Vagina (tissue), 2 donors: ENCODE measurements at regions not wholly inside any gene's neighbourhood (a gene's known extent, or its start where the extent isn't known, plus 50 kb on each side); places are given as distances from the start of the nearest gene placed in this dataset.

Source experiments
- DNase-seq, 2 donors: peaks; one replicate each; pipeline ENCODE4 v3.0.0-alpha.2; 2017; ENCODE audit errors: extremely low spot score in 2 of 2
- H3K27ac ChIP-seq: fragments of 200-600 bp; sonication (generic); one replicate; pipeline ENCODE4 v1.5.1; 2019
- H3K27me3 ChIP-seq: fragments of 200-600 bp; sonication (generic); one replicate; pipeline ENCODE4 v1.5.1; 2019
- H3K36me3 ChIP-seq, 2 donors: fragments of 200-600 bp; sonication (generic); one replicate each; pipeline ENCODE4 v1.5.1; 2017 to 2019
- H3K4me1 ChIP-seq: fragments of 200-600 bp; sonication (generic); one replicate; pipeline ENCODE4 v1.5.1; 2019
- H3K4me3 ChIP-seq, 2 donors: fragments of 200-600 bp; sonication (generic); 1 replicate in 1 of 2; 2 replicates in 1 of 2; pipeline ENCODE4 v1.5.1; 2016 to 2019
- H3K9me3 ChIP-seq: fragments of 200-600 bp; sonication (generic); one replicate; pipeline ENCODE4 v1.5.1; 2019
- CTCF ChIP-seq, 3 experiments: fragments of 450-650 bp in 2 of 3; fragments of 200-600 bp in 1 of 3; sonication (generic) in 1 of 3; IDR thresholded peaks; one replicate each; pipeline ENCODE4 v1.5.1; 2017 to 2019; ENCODE audit warnings: antibody characterized with exemption in 3 of 3, mild to moderate bottlenecking in 2 of 3, moderate library complexity in 2 of 3
- POLR2A ChIP-seq, 2 donors: fragments of 450-650 bp; IDR thresholded peaks; one replicate each; pipeline ENCODE4 v1.6.1; 2017; ENCODE audit warnings: antibody characterized with exemption in 2 of 2, mild to moderate bottlenecking in 2 of 2, moderate library complexity in 2 of 2
- POLR2AphosphoS5 ChIP-seq, 2 donors: sonication (generic); formaldehyde crosslinking; IDR thresholded peaks; one replicate each; pipeline ENCODE4 v1.9.0; 2017; ENCODE audit warnings: antibody characterized with exemption in 2 of 2, mild to moderate bottlenecking in 2 of 2, low read depth in 1 of 2; ENCODE audit not compliant: insufficient read depth in 1 of 2
- intact Hi-C: fragments of 100-400 bp; cut with DNase I; formaldehyde crosslinking; loops from one replicate; pipeline ENCODE4 v1.15.1; 2023

GRCh38 chr1:166699613-166700012 is 139.7 kb upstream of the POGK start:
- no peak overlapping the region for H3K27ac ChIP-seq
- H3K4me3 ChIP-seq = no peak overlapping the region
- H3K27me3 ChIP-seq = no peaks in the 10 kb centered on the region
- intact Hi-C loops = no loop called here
- no peak for TF ChIP-seq POLR2AphosphoS5 (IDR thresholded peaks at IDR 0.05; ENCODE audit: insufficient read depth in 1 of 2, low read depth in 1 of 2)
- no peak for TF ChIP-seq CTCF (IDR thresholded peaks at IDR 0.05)
- no peak for TF ChIP-seq POLR2A (IDR thresholded peaks at IDR 0.05)
- no peaks in the 10 kb centered on the region for H3K9me3 ChIP-seq
- no peak for DNase-seq
- H3K4me1 ChIP-seq = no peaks in the 10 kb centered on the region
- no peaks in the 10 kb centered on the region for H3K36me3 ChIP-seq

GRCh38 chr1:166700696-166701095 is 138.6 kb upstream of the POGK start:
- intact Hi-C loops = no loop called here

GRCh38 chr1:166701603-166702100 is 137.6 kb upstream of the POGK start:
- Histone ChIP-seq H3K36me3 (no peaks in the 10 kb centered on the region), H3K27me3 (no peaks in the 10 kb centered on the region), H3K27ac (no peak overlapping the region), H3K4me3 (no peak overlapping the region), H3K9me3 (no peaks in the 10 kb centered on the region), H3K4me1 (no peaks in the 10 kb centered on the region)
- intact Hi-C loops = no loop called here
- no peak for DNase-seq
- no peak for TF ChIP-seq POLR2A (IDR thresholded peaks at IDR 0.05)
- no peak for TF ChIP-seq CTCF (IDR thresholded peaks at IDR 0.05)
- TF ChIP-seq POLR2AphosphoS5 (IDR thresholded peaks at IDR 0.05; ENCODE audit: insufficient read depth in 1 of 2, low read depth in 1 of 2) = no peak

More at GRCh38 chr1:166700696-166701095, 138.6 kb upstream of the POGK start:
- TF ChIP-seq POLR2AphosphoS5 (IDR thresholded peaks at IDR 0.05; ENCODE audit: insufficient read depth in 1 of 2, low read depth in 1 of 2) = no peak
- no peak for TF ChIP-seq POLR2A (IDR thresholded peaks at IDR 0.05)
- no peak for TF ChIP-seq CTCF (IDR thresholded peaks at IDR 0.05)
- Histone ChIP-seq H3K36me3 (no peaks in the 10 kb centered on the region), H3K4me1 (no peaks in the 10 kb centered on the region), H3K27ac (no peak overlapping the region), H3K4me3 (no peak overlapping the region), H3K9me3 (no peaks in the 10 kb centered on the region), H3K27me3 (no peaks in the 10 kb centered on the region)
- no peak for DNase-seq

GRCh38 chr1:166703141-166703540 is 136.1 kb upstream of the POGK start:
- TF ChIP-seq POLR2A (IDR thresholded peaks at IDR 0.05) (no peak), CTCF (IDR thresholded peaks at IDR 0.05) (no peak), POLR2AphosphoS5 (IDR thresholded peaks at IDR 0.05; ENCODE audit: insufficient read depth in 1 of 2, low read depth in 1 of 2) (no peak)
- H3K27ac ChIP-seq = no peak overlapping the region
- intact Hi-C loops = no loop called here

GRCh38 chr1:166703726-166704462 is 135.4 kb upstream of the POGK start:
- no peak for DNase-seq
- TF ChIP-seq POLR2AphosphoS5 (IDR thresholded peaks at IDR 0.05; ENCODE audit: insufficient read depth in 1 of 2, low read depth in 1 of 2) (no peak), CTCF (IDR thresholded peaks at IDR 0.05) (no peak), POLR2A (IDR thresholded peaks at IDR 0.05) (no peak)

More at GRCh38 chr1:166703141-166703540, 136.1 kb upstream of the POGK start:
- no peaks in the 10 kb centered on the region for H3K4me1 ChIP-seq
- no peaks in the 10 kb centered on the region for H3K36me3 ChIP-seq
- no peaks in the 10 kb centered on the region for H3K27me3 ChIP-seq
- H3K9me3 ChIP-seq = no peaks in the 10 kb centered on the region
- DNase-seq = no peak
- no peak overlapping the region for H3K4me3 ChIP-seq

More at GRCh38 chr1:166703726-166704462, 135.4 kb upstream of the POGK start:
- no peaks in the 10 kb centered on the region for H3K9me3 ChIP-seq
- no peaks in the 10 kb centered on the region for H3K27me3 ChIP-seq
- H3K4me1 ChIP-seq = no peaks in the 10 kb centered on the region
- intact Hi-C loops = no loop called here
- no peaks in the 10 kb centered on the region for H3K36me3 ChIP-seq
- no peak overlapping the region for H3K4me3 ChIP-seq
- H3K27ac ChIP-seq = no peak overlapping the region
